GM21423 (cell line): ENCODE measurements at regions not wholly inside any gene's neighbourhood (a gene's known extent, or its start where the extent isn't known, plus 50 kb on each side); places are given as distances from the start of the nearest gene placed in this dataset.
"Not testable (repeated sequence)": the region's sequence is repeated elsewhere in the genome, so short reads cannot be mapped to it uniquely, and the experiment has no call there.

Source experiments
- ATAC-seq: cut with Tn5 transposase; IDR thresholded peaks from one replicate; pipeline ENCODE4 v1.9.1; 2021; ENCODE audit warnings: mild to moderate bottlenecking, moderate library complexity; ENCODE audit not compliant: unreplicated experiment

GRCh38 chr1:212495766-212496494 lies 63.2 kb downstream of the NENF start:
- ATAC-seq, result no peak

- ATAC-seq, result no peak
Measured at GRCh38 chr1:212496682-212497081, 64.0 kb downstream of the NENF start.

GRCh38 chr1:212497553-212497952 lies 64.8 kb downstream of the NENF start:
- ATAC-seq, result no peak

- no peak for ATAC-seq
Measured at GRCh38 chr1:212498283-212499040, 65.7 kb downstream of the NENF start.

- ATAC-seq, result no peak
Measured at GRCh38 chr1:212500351-212500750, 67.6 kb downstream of the NENF start.

GRCh38 chr1:212500983-212501382 lies 68.3 kb downstream of the NENF start:
- no peak for ATAC-seq

- ATAC-seq, result no peak
Measured at GRCh38 chr1:212503714-212504113, 71.0 kb downstream of the NENF start.

- no peak for ATAC-seq
Measured at GRCh38 chr1:212504171-212504803, 71.6 kb downstream of the NENF start.

GRCh38 chr1:212506666-212507065 lies 73.9 kb downstream of the NENF start:
- ATAC-seq, result no peak

- ATAC-seq, result no peak
Measured at GRCh38 chr1:212507369-212507768, 74.6 kb downstream of the NENF start.

- no peak for ATAC-seq
Measured at GRCh38 chr1:212512816-212513559, 80.3 kb downstream of the NENF start.

- ATAC-seq, result no peak
Measured at GRCh38 chr1:212513586-212513985, 80.9 kb downstream of the NENF start.

GRCh38 chr1:212514056-212514614 lies 81.4 kb downstream of the NENF start:
- ATAC-seq, result no peak

- ATAC-seq, result no peak
Measured at GRCh38 chr1:212514782-212515181, 82.1 kb downstream of the NENF start.

GRCh38 chr1:212515329-212515760 lies 82.6 kb downstream of the NENF start:
- ATAC-seq, result no peak

GRCh38 chr1:212516012-212516411 lies 83.3 kb downstream of the NENF start:
- ATAC-seq, result not testable (repeated sequence)

- no peak for ATAC-seq
Measured at GRCh38 chr1:212518188-212519054, 85.7 kb downstream of the NENF start.

- no peak for ATAC-seq
Measured at GRCh38 chr1:212519131-212519530, 86.4 kb downstream of the NENF start.

- ATAC-seq, result no peak
Measured at GRCh38 chr1:212520299-212520698, 87.6 kb downstream of the NENF start.

GRCh38 chr1:212520746-212521145 lies 87.8 kb upstream of the ATF3 start:
- ATAC-seq, result no peak
